Panc1 (cell line): ENCODE measurements at regions not wholly inside any gene's neighbourhood (a gene's known extent, or its start where the extent isn't known, plus 50 kb on each side); places are given as distances from the start of the nearest gene placed in this dataset.

Experiments used
- CTCF ChIP-seq: fragments of 450-650 bp; IDR thresholded peaks from 2 replicates; pipeline ENCODE4 v1.5.1; 2017; ENCODE audit warnings: mild to moderate bottlenecking
- POLR2AphosphoS5 ChIP-seq: IDR thresholded peaks from 2 replicates; pipeline ENCODE4 v1.6.1; 2012; ENCODE audit warnings: mild to moderate bottlenecking, low read depth, low read length, moderate library complexity
- REST ChIP-seq, 2 experiments: IDR thresholded peaks; 2 replicates each; pipeline ENCODE4 v1.6.1; 2011 to 2012; ENCODE audit warnings: low read depth in 2 of 2, control low read depth in 1 of 2, low read length in 1 of 2, mild to moderate bottlenecking in 1 of 2, moderate library complexity in 1 of 2; ENCODE audit not compliant: insufficient read depth in 1 of 2

- TF ChIP-seq CTCF (no peak), REST (IDR thresholded peaks at IDR 0.05; ENCODE audit: insufficient read depth in 1 of 2, low read depth in 2 of 2, low read length in 1 of 2) (no peak), POLR2AphosphoS5 (no peak)
Observed at GRCh38 chr5:110899566-110900412, 161.0 kb downstream of the SLC25A46 start.
